ENCODE measurements at regions not wholly inside any gene's neighbourhood (a gene's known extent, or its start where the extent isn't known, plus 50 kb on each side); places are given as distances from the start of the nearest gene placed in this dataset.

GRCh38 chr6:8238773-8239683 lies 136.7 kb upstream of the EEF1E1 start:
- H3K4me3 ChIP-seq, result no peak overlapping the region
- H3K36me3 ChIP-seq (ENCODE audit: low read depth), result no peaks in the 10 kb centered on the region
- no peak for TF ChIP-seq CTCF (IDR thresholded peaks at IDR 0.05)
- intact Hi-C loops (cut with DNase I, micrococcal nuclease), result no loop called here
- H3K9me3 ChIP-seq, result no peaks in the 10 kb centered on the region
- DNase-seq (no peak), ATAC-seq (no peak)
- H3K4me1 ChIP-seq (ENCODE audit: low read depth), result no peaks in the 10 kb centered on the region

- no peak for DNase-seq
- Histone ChIP-seq H3K9me3 (no peaks in the 10 kb centered on the region), H3K4me3 (no peak overlapping the region), H3K4me1 (ENCODE audit: low read depth) (no peaks in the 10 kb centered on the region), H3K36me3 (ENCODE audit: low read depth) (no peaks in the 10 kb centered on the region)
- no peak for ATAC-seq
- intact Hi-C loops (cut with DNase I, micrococcal nuclease), result no loop called here
- TF ChIP-seq CTCF (IDR thresholded peaks at IDR 0.05), result no peak
These were observed 135.3 kb upstream of the EEF1E1 start for GRCh38 chr6:8237668-8238067.

- ATAC-seq (no peak), DNase-seq (no peak)
- Histone ChIP-seq H3K4me3 (no peak overlapping the region), H3K4me1 (ENCODE audit: low read depth) (no peaks in the 10 kb centered on the region), H3K36me3 (ENCODE audit: low read depth) (no peaks in the 10 kb centered on the region), H3K9me3 (no peaks in the 10 kb centered on the region)
- TF ChIP-seq CTCF (IDR thresholded peaks at IDR 0.05), result no peak
- intact Hi-C loops (cut with DNase I, micrococcal nuclease), result no loop called here
These were observed 134.6 kb upstream of the EEF1E1 start for GRCh38 chr6:8236956-8237355.

- Histone ChIP-seq H3K4me3 (no peak overlapping the region), H3K4me1 (ENCODE audit: low read depth) (no peaks in the 10 kb centered on the region), H3K9me3 (no peaks in the 10 kb centered on the region), H3K36me3 (ENCODE audit: low read depth) (no peaks in the 10 kb centered on the region)
- intact Hi-C loops (cut with DNase I, micrococcal nuclease), result no loop called here
- no peak for TF ChIP-seq CTCF (IDR thresholded peaks at IDR 0.05)
- DNase-seq (no peak), ATAC-seq (no peak)
These were observed 132.0 kb upstream of the EEF1E1 start for GRCh38 chr6:8234321-8234720.

- TF ChIP-seq CTCF (IDR thresholded peaks at IDR 0.05), result no peak
- H3K9me3 ChIP-seq, result no peaks in the 10 kb centered on the region
- no peak for DNase-seq
- no peak for ATAC-seq
- H3K36me3 ChIP-seq (ENCODE audit: low read depth), result no peaks in the 10 kb centered on the region
- H3K4me3 ChIP-seq, result no peak overlapping the region
- intact Hi-C loops (cut with DNase I, micrococcal nuclease), result no loop called here
- no peaks in the 10 kb centered on the region for H3K4me1 ChIP-seq (ENCODE audit: low read depth)
These were observed 129.6 kb upstream of the EEF1E1 start for GRCh38 chr6:8231956-8232355.

Measured in mucosa of descending colon (tissue), 3 donors.